Activated T-helper 2 cell treated with anti-CD3 and anti-CD28 coated beads, Interferon-gamma antibody, Interleukin-2, Interleukin-4, amounts not matched to agents 10 μg/mL and 5 μg/mL and 100 μg/mL, durations not matched to agents 14 hours and 24 hours and 36 hours (primary cell): ENCODE measurements at regions not wholly inside any gene's neighbourhood (a gene's known extent, or its start where the extent isn't known, plus 50 kb on each side); places are given as distances from the start of the nearest gene placed in this dataset.

ENCODE experiments used
- DNase-seq: peaks from one replicate; pipeline ENCODE4 v3.0.0; 2021; ENCODE audit warnings: low spot score
- H3K27ac Mint-ChIP-seq: one replicate; pipeline ENCODE4 v1.8.0; 2021; ENCODE audit warnings: mixed read lengths
- H3K27me3 Mint-ChIP-seq: one replicate; pipeline ENCODE4 v1.8.0; 2021; ENCODE audit warnings: low read depth, mixed read lengths
- H3K36me3 Mint-ChIP-seq: one replicate; pipeline ENCODE4 v1.8.0; 2021; ENCODE audit warnings: low read depth, mixed read lengths
- H3K4me1 Mint-ChIP-seq: one replicate; pipeline ENCODE4 v1.8.0; 2021; ENCODE audit warnings: low read depth, mixed read lengths
- H3K4me3 Mint-ChIP-seq: one replicate; pipeline ENCODE4 v1.8.0; 2021; ENCODE audit warnings: low read depth, mild to moderate bottlenecking, moderate library complexity, mixed read lengths
- H3K9me3 Mint-ChIP-seq: one replicate; pipeline ENCODE4 v1.8.0; 2021; ENCODE audit warnings: mixed read lengths
- intact Hi-C: fragments of 100-400 bp; cut with micrococcal nuclease; formaldehyde crosslinking; loops from one replicate; pipeline ENCODE4 v1.15.1; 2023

GRCh38 chr10:94043431-94043990 is 49.8 kb downstream of the PLCE1 start:
- Mint-ChIP-seq H3K4me3 (no peak overlapping the region), H3K27me3 (no peaks in the 10 kb centered on the region), H3K27ac (no peak overlapping the region), H3K4me1 (no peaks in the 10 kb centered on the region), H3K36me3 (no peaks in the 10 kb centered on the region), H3K9me3 (no peaks in the 10 kb centered on the region)
- intact Hi-C loops: no loop called here
- no peak for DNase-seq

- no peak for DNase-seq
- Mint-ChIP-seq H3K9me3 (no peaks in the 10 kb centered on the region), H3K27ac (no peak overlapping the region), H3K36me3 (no peaks in the 10 kb centered on the region), H3K27me3 (peaks cover 5% of the 10 kb centered on the region), H3K4me3 (no peak overlapping the region), H3K4me1 (no peaks in the 10 kb centered on the region)
- intact Hi-C loops: no loop called here
These were observed 52.4 kb downstream of the PLCE1 start for GRCh38 chr10:94046098-94046497.

- Mint-ChIP-seq H3K9me3 (no peaks in the 10 kb centered on the region), H3K27me3 (peaks cover 5% of the 10 kb centered on the region), H3K36me3 (no peaks in the 10 kb centered on the region), H3K4me1 (no peaks in the 10 kb centered on the region), H3K27ac (no peak overlapping the region), H3K4me3 (no peak overlapping the region)
- intact Hi-C loops: no loop called here
- DNase-seq: no peak
These were observed 53.6 kb downstream of the PLCE1 start for GRCh38 chr10:94047293-94047692.

GRCh38 chr10:94049911-94050310 is 56.2 kb downstream of the PLCE1 start:
- Mint-ChIP-seq H3K9me3 (no peaks in the 10 kb centered on the region), H3K27ac (no peak overlapping the region)

GRCh38 chr10:94052281-94052680 is 58.5 kb downstream of the PLCE1 start:
- Mint-ChIP-seq H3K27ac (no peak overlapping the region), H3K4me3 (no peak overlapping the region), H3K9me3 (no peaks in the 10 kb centered on the region), H3K4me1 (no peaks in the 10 kb centered on the region), H3K27me3 (peaks cover 5% of the 10 kb centered on the region), H3K36me3 (no peaks in the 10 kb centered on the region)
- DNase-seq: no peak
- intact Hi-C loops: no loop called here

More at GRCh38 chr10:94049911-94050310, 56.2 kb downstream of the PLCE1 start:
- intact Hi-C loops: no loop called here
- Mint-ChIP-seq H3K36me3 (no peaks in the 10 kb centered on the region), H3K27me3 (peaks cover 5% of the 10 kb centered on the region), H3K4me3 (no peak overlapping the region), H3K4me1 (no peaks in the 10 kb centered on the region)
- no peak for DNase-seq

GRCh38 chr10:94052866-94053791 is 59.4 kb downstream of the PLCE1 start:
- Mint-ChIP-seq H3K27me3 (peaks cover 5% of the 10 kb centered on the region), H3K4me3 (no peak overlapping the region), H3K27ac (no peak overlapping the region), H3K36me3 (no peaks in the 10 kb centered on the region), H3K9me3 (no peaks in the 10 kb centered on the region), H3K4me1 (no peaks in the 10 kb centered on the region)
- intact Hi-C loops: no loop called here
- DNase-seq: no peak

GRCh38 chr10:94059178-94059883 is 65.6 kb downstream of the PLCE1 start:
- Mint-ChIP-seq H3K9me3 (no peaks in the 10 kb centered on the region), H3K4me3 (no peak overlapping the region), H3K27ac (no peak overlapping the region), H3K36me3 (no peaks in the 10 kb centered on the region), H3K4me1 (no peaks in the 10 kb centered on the region), H3K27me3 (peaks cover 2% of the 10 kb centered on the region)
- intact Hi-C loops: no loop called here
- no peak for DNase-seq

- no peak overlapping the region for H3K27ac Mint-ChIP-seq
- H3K4me3 Mint-ChIP-seq: no peak overlapping the region
- intact Hi-C loops: no loop called here
- no peaks in the 10 kb centered on the region for H3K9me3 Mint-ChIP-seq
- H3K27me3 Mint-ChIP-seq: peaks cover 2% of the 10 kb centered on the region
- no peaks in the 10 kb centered on the region for H3K36me3 Mint-ChIP-seq
- no peaks in the 10 kb centered on the region for H3K4me1 Mint-ChIP-seq
- DNase-seq: no peak
These were observed 67.3 kb downstream of the PLCE1 start for GRCh38 chr10:94061026-94061425.

GRCh38 chr10:94062611-94063010 is 68.9 kb downstream of the PLCE1 start:
- Mint-ChIP-seq H3K27me3 (peaks cover 2% of the 10 kb centered on the region), H3K9me3 (no peaks in the 10 kb centered on the region), H3K36me3 (no peaks in the 10 kb centered on the region), H3K4me3 (no peak overlapping the region), H3K27ac (no peak overlapping the region), H3K4me1 (no peaks in the 10 kb centered on the region)
- intact Hi-C loops: no loop called here
- no peak for DNase-seq

- Mint-ChIP-seq H3K4me3 (no peak overlapping the region), H3K27ac (no peak overlapping the region), H3K4me1 (no peaks in the 10 kb centered on the region), H3K27me3 (no peaks in the 10 kb centered on the region), H3K9me3 (no peaks in the 10 kb centered on the region), H3K36me3 (no peaks in the 10 kb centered on the region)
- DNase-seq: no peak
- intact Hi-C loops: no loop called here
These were observed 71.6 kb downstream of the PLCE1 start for GRCh38 chr10:94065362-94065761.

GRCh38 chr10:94065787-94066186 is 72.1 kb downstream of the PLCE1 start:
- H3K9me3 Mint-ChIP-seq: no peaks in the 10 kb centered on the region
- intact Hi-C loops: no loop called here
- no peaks in the 10 kb centered on the region for H3K27me3 Mint-ChIP-seq
- H3K27ac Mint-ChIP-seq: no peak overlapping the region
- no peaks in the 10 kb centered on the region for H3K4me1 Mint-ChIP-seq
- no peak overlapping the region for H3K4me3 Mint-ChIP-seq
- H3K36me3 Mint-ChIP-seq: no peaks in the 10 kb centered on the region
- DNase-seq: no peak

- Mint-ChIP-seq H3K4me1 (no peaks in the 10 kb centered on the region), H3K36me3 (no peaks in the 10 kb centered on the region), H3K27me3 (no peaks in the 10 kb centered on the region), H3K27ac (no peak overlapping the region), H3K4me3 (no peak overlapping the region), H3K9me3 (no peaks in the 10 kb centered on the region)
- no peak for DNase-seq
- intact Hi-C loops: no loop called here
These were observed 72.7 kb downstream of the PLCE1 start for GRCh38 chr10:94066411-94066810.

- intact Hi-C loops: no loop called here
- no peaks in the 10 kb centered on the region for H3K27me3 Mint-ChIP-seq
These were observed 76.2 kb downstream of the PLCE1 start for GRCh38 chr10:94069884-94070283.

More at GRCh38 chr10:94069884-94070283, 76.2 kb downstream of the PLCE1 start:
- H3K4me3 Mint-ChIP-seq: no peak overlapping the region
- no peak for DNase-seq
- no peak overlapping the region for H3K27ac Mint-ChIP-seq
- no peaks in the 10 kb centered on the region for H3K4me1 Mint-ChIP-seq
- H3K9me3 Mint-ChIP-seq: no peaks in the 10 kb centered on the region
- no peaks in the 10 kb centered on the region for H3K36me3 Mint-ChIP-seq
